Left ventricle myocardium superior (tissue), 1 donor: ENCODE measurements at regions not wholly inside any gene's neighbourhood (a gene's known extent, or its start where the extent isn't known, plus 50 kb on each side); places are given as distances from the start of the nearest gene placed in this dataset.
A peak's percentile ranks its signal among the peaks of the same experiment; 100 is the strongest.
"Not testable (repeated sequence)": the region's sequence is repeated elsewhere in the genome, so short reads cannot be mapped to it uniquely, and the experiment has no call there.

ENCODE experiments used
- ATAC-seq: fragments of 200-7000 bp; cut with Tn5 transposase; one replicate; pipeline ENCODE4 v1.9.1; 2020; ENCODE audit warnings: mild to moderate bottlenecking, moderate library complexity
- DNase-seq: peaks from one replicate; pipeline ENCODE4 v3.0.0-alpha.2; 2020
- intact Hi-C: fragments of 100-400 bp; cut with micrococcal nuclease; formaldehyde crosslinking; loops from one replicate; pipeline ENCODE4 v1.11.0; 2022
- donor health status: DM: no; HTN: yes; CAD: no; lungs with severe emphysema.

- DNase-seq, ATAC-seq: not testable (repeated sequence)
Measured at GRCh38 chr9:41022365-41022764, 106.1 kb downstream of the FOXD4L6 start.

GRCh38 chr9:41019858-41020562 lies 108.5 kb downstream of the FOXD4L6 start:
- ATAC-seq, DNase-seq, intact Hi-C loops: not testable (repeated sequence)

More at GRCh38 chr9:41022365-41022764, 106.1 kb downstream of the FOXD4L6 start:
- intact Hi-C loops = not testable (repeated sequence)

- DNase-seq, intact Hi-C loops: not testable (repeated sequence)
- peak; percentile 49 for ATAC-seq
Measured at GRCh38 chr9:41018948-41019347, 109.5 kb downstream of the FOXD4L6 start.

DNA sequence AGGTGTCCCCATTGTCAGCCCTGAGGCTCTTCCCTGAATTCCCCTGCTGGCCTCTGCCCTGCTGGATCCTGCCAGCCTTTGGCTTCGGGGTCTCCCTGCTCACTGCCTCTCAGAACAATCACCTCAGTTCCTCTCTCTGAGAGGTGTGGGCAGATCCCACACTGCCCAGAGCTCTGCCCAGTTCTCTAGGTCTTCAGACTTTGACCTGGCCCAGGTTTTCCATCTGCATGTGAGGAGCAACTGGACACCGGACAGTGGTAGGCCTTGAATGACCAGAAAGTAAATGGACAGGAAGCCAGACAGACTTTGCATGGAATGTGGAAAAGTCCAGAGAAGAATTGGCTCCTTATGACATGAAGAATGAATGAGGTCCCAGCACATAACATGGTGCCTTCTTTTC lies 111.8 kb downstream of the FOXD4L6 start:
- DNase-seq, intact Hi-C loops, ATAC-seq: not testable (repeated sequence)

- ATAC-seq, intact Hi-C loops, DNase-seq: not testable (repeated sequence)
Measured at GRCh38 chr9:40999952-41000700, 128.4 kb downstream of the FOXD4L6 start.

GRCh38 chr9:40995490-40995889 lies 133.0 kb downstream of the FOXD4L6 start:
- DNase-seq, ATAC-seq, intact Hi-C loops: not testable (repeated sequence)

DNA sequence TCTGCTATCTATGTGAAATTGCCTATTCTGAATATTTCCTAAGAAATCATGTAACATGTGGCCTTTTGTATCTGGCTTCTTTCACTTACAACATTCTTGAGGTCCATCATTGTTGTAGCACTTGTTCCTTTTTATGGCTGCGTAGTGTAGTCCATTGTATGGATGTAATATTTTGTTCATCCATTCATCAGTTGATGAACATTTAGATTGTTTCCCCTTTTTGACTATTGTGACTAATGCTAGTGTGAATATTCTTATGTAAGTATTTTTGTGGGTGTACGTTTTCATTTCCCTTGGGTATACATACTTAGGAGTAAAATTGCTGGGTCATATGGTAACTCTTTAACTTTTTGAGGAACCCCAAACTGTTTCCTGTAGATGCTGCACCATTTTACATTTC lies 134.6 kb downstream of the FOXD4L6 start:
- ATAC-seq = not testable (repeated sequence)

DNA sequence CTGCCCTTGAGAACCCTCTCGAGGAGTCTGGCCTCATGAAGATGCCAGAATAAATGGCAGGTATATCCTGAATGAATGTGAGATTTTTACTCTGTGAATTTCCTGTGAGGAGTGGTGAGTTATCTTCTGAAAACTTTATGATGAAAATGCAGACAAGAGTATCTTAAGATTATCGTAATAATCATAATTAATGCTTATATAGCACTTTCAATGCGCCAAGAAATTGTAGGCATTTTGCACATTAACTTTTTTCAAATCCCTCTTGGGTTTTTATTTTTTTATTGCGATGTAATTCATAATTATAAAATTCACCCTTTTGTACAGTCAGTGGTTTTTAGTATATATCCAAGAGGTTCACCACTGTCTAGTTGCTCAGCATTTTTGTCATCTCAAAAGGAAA lies 135.1 kb downstream of the FOXD4L6 start:
- ATAC-seq, intact Hi-C loops, DNase-seq: not testable (repeated sequence)

More for the DNA sequence above, 134.6 kb downstream of the FOXD4L6 start:
- DNase-seq, intact Hi-C loops: not testable (repeated sequence)

GRCh38 chr9:40992472-40992821 lies 136.0 kb downstream of the FOXD4L6 start:
- ATAC-seq (peak; percentile 20), DNase-seq (peak; percentile 81)
- intact Hi-C loops = not testable (repeated sequence)

DNA sequence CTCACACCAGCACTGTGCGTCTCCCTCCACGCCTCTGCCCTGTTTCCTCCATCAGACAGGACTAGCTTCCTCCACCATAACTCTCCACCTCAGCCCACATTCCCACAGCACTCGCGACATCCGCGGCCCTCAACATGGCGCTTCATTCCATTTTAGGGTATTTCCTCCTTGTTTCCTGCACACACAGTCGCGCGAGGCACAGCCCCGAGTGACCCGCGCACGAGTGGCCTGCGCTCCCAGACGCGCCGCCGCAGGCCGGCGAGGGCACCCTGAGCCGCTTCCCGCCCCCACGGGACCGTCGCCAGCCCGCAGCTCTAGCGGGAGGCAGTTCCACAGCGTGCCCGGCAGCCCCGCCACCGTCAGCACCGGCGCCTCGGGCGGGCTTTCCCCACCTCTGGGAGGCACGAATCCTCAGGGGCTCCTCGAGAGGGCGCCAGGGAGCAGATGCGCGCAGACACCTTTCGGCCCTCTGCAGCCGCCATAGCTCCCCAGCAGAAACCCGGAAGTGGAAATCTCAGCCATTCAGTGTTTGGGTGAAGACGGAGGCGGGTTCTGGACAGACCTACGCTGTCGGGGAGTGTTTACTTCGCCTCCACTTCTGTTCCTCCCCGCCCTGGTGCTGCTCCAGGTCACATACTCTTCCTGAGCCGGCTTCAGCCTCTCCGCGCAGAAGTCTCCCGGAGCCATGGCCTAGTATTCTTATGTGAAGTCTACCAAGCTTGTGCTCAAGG lies 136.6 kb downstream of the FOXD4L6 start:
- intact Hi-C loops = not testable (repeated sequence)
- DNase-seq (peak; percentile 98), ATAC-seq (peak; percentile 100)

DNA sequence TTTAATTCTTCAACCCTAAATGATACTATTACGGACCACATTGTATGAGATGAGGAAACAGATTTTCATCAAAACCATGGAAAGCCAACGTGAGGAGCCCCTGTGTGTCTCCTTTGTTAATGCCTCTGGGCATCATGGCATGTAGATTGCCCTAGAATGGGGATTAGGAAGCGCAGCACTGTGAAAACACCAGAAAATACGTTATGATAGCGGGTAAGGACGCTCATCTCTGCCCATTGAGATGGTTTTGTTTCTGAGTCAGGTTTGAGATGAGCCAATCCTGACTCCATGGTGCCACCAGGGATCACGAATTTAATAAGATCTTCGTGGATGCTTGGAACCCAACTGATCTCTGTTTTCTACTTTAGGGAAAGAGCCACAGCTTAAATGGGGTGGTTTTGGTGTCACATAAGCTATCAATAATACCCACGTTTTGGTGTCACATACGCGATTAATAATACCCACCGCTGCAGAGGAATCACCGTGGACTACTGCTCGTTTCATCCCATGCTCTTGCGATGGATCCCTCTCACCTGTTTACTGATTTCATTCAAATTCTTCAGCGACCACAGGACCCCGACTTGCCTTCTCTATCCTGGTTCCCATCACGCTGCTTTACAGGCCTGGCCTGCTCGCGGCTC lies 137.3 kb downstream of the FOXD4L6 start:
- ATAC-seq, intact Hi-C loops: not testable (repeated sequence)

GRCh38 chr9:40986332-40986731 lies 142.1 kb downstream of the FOXD4L6 start:
- DNase-seq, ATAC-seq, intact Hi-C loops: not testable (repeated sequence)

More for the DNA sequence above, 137.3 kb downstream of the FOXD4L6 start:
- not testable (repeated sequence) for DNase-seq

- ATAC-seq, intact Hi-C loops, DNase-seq: not testable (repeated sequence)
Measured at GRCh38 chr9:40975351-40975750, 153.1 kb downstream of the FOXD4L6 start.

DNA sequence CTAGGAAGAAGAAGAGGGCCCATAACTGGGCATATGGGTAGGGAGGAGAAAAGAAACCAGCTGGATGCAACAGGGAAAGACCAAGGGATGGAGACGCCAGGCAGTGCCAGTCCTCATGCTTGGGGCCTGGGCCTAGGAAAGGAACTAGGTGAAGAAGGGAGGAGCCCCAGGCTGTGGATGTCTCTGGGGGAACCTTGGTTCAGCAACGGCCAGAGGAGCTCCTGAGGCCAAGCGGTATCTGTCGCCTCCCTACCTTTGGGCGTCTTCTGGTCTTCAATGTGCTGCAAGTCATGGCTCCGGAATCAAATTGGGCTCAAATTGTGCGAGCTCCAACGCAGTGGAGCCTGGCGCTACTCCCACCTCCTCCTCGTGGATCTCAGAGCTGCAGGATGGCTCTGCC lies 153.6 kb downstream of the FOXD4L6 start:
- DNase-seq, intact Hi-C loops, ATAC-seq: not testable (repeated sequence)

GRCh38 chr9:40971773-40972172 lies 156.7 kb downstream of the FOXD4L6 start:
- ATAC-seq, DNase-seq, intact Hi-C loops: not testable (repeated sequence)

DNA sequence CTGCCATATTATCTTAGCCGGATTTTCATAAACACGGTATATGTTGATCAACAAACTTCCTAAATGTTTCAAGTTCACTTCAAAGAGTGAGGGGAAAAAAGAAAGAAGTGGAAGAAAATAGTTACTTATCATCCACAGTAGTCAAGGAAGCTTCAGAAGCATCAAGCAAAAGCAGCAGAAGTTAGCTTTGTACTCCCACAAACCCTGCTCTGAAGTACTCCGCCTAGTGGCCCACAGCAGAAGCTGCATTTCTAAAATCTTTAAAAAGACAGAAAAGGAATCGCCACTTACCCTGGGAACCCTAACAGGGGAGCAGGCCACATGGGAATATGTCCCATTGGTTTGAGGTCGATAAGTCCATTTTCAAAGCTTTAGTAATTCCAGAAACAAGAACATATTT lies 158.1 kb downstream of the FOXD4L6 start:
- DNase-seq, ATAC-seq, intact Hi-C loops: not testable (repeated sequence)

DNA sequence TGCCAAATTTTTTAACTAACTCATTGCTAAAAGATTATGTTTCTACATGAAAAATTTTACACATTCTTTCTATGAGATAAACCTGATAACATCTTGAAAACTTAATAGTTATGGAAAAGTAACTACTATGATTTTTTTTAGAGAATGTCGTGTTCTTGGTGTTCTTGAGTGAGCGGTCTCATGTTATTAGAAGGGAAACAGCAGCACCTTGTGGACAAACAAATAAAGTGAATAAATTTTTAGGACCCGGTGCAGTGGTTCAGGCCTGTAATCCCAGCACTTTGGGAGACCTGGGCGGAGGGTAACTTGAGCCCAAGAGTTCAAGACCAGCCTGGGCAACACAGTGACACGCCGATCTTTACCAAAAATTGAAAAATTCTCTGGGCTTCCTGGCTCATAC lies 166.0 kb downstream of the FOXD4L6 start:
- DNase-seq, intact Hi-C loops, ATAC-seq: not testable (repeated sequence)

DNA sequence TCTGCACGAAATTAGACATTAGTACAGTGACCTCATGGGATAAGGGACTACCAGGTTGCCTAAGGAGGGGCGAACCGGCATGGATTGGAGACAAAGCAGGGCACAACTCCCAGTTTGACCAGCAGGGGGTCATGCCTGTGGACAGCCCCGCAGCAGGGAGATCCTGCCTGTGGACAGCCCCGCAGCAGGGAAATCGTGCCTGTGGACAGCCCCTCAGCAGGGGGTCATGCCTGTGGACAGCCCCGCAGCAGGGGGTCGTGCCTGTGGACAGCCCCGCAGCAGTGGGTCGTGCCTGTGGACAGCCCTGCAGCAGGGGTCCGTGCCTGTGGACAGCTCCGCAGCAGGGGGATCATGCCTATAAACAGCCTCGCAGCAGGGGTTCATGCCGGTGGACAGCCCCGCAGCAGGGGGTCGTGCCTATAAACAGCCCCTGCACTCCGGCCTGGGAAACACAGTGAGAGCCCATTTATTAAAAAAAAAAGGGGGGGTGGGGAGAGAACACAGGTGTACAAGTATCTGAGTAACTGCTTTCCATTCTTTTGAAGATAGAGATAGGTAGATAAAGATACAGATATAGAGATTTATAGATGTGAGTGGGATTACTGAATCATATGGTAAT lies 176.5 kb downstream of the FOXD4L6 start:
- intact Hi-C loops, ATAC-seq, DNase-seq: not testable (repeated sequence)
